ENCODE measurements at regions not wholly inside any gene's neighbourhood (a gene's known extent, or its start where the extent isn't known, plus 50 kb on each side); places are given as distances from the start of the nearest gene placed in this dataset.

- TF ChIP-seq CTCF (conservative IDR thresholded peaks at IDR 0.05 in 1 of 2, IDR thresholded peaks at IDR 0.05 in 1 of 2; ENCODE audit: low read depth in 1 of 2, low read length in 2 of 2) (no peak), EZH2 (IDR thresholded peaks at IDR 0.05; ENCODE audit: low read length, missing control alignments) (no peak)
These were observed 56.4 kb upstream of the ST3GAL5 start for GRCh38 chr2:85945172-85945571.
